CMK (cell line): ENCODE measurements at regions not wholly inside any gene's neighbourhood (a gene's known extent, or its start where the extent isn't known, plus 50 kb on each side); places are given as distances from the start of the nearest gene placed in this dataset.

Experiments
- DNase-seq: peaks from one replicate; pipeline ENCODE4 v3.0.0-alpha.2; 2010; ENCODE audit warnings: low read depth

DNA sequence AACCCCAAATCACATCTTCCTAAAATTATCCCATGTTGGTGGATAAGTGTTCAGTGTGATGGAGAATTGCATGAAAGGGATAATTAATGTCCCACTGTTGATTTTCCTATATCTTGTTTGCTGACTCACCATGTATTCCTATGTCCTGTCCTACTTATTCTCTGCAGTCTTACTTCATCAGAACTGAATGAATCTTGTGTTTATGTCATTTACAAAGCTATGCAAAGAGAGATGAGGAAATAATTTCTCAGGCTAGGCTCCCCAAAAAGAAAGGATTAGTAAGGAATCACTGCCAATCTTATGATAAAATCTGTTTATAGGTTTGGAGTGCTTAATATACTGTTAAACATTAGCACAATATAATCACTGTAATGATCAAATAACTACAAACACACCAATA lies 360.8 kb downstream of the CRPPA start:
- no peak for DNase-seq

DNA sequence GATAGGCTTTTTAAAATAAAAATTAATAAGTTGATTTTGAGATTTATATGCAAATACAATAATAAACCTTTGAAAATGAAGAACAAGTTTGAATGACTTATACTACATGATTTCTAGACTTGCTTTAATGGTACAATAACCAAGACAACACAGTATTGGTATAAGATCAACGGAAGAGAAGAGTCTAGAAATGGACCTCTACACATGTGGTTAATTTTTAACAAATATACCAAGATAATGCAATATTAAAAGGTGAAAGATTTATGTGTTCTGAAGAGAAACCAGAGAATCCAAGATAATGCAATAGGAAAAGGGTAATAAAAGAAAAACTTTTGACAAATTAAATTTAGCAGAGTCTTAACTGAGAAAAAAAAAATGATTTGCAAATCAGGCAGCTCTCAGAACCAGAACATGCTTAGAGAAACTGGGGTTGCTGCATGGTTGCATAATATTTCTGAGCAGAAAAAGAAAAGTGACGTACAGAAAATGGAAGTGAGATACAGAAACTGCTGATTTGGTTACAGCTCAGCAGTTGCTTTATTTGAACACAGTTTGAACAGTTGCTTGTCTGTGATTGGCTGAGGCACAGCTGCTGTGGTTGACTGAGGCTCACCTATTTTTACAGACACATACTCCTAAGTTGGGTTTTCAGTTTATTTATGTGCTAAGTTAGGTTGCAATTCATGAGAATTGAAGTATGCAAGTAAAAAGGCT lies 365.9 kb downstream of the CRPPA start:
- DNase-seq = no peak

DNA sequence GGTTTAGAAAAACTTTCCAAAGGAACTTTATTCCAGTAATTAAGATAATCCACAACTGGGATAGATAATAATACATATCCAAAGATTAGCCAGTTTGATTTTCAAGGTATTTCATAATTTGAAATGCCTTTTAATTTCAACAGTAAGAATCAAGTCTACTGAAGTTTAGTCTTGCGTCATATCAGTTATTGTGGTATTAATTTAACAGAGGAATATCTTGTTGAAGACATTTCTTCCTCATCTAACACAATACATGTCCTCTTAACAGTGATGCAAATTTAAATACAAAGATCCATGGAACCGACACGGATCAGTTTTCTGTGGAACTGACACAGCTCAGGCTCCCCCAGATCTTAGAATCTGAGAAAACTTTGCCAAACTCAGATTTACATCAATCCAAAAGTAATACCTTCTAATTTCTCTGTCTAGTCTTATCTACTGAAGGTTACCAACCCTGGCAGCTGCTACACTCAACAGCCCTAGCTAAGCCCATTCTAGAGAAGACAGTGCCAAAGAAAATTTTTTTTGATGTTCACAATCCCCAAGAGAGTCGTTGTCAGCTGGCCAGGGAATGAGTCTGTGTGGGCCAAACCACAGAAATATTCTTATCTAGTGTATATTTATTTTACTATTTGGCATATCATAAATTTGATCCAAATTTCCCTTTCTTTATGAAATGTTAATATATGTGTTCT lies 365.2 kb upstream of the MEOX2 start:
- no peak for DNase-seq

DNA sequence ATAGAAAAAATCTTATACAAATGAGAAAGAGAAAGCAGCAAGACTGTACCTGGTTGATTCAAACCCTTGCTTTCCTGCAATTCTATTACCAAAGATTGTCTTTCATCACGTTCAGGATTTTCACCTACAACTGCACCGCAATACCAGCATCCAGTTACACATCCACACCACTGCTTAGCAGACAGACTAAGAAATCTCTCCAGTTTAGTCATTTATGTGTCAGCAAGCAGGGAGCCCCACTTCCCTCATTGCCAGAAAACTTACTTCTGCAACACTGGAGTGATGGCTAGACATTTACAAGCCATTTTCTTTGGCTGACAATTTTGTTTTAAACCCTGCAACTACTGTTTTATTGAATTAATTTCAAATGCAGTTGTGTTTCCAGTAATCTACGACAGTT lies 359.6 kb upstream of the MEOX2 start:
- DNase-seq = no peak

DNA sequence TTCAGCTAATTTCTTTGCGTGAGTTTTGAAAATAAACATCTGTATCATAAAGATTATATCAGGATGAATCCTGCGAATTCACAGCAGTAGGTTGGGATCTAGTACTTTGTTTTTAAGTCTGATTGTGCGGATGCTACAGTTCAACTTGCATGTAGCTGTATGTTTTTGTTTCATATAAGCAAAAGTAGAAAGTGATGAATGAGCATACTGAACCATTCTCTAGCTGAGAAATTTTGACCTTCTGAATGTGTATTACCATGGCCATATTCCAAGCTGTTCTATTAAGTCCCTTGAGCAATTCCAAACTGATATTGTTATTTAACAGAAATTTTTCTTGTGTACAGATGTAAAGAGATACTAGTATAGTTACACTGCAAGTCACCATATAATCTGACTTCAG lies 358.8 kb upstream of the MEOX2 start:
- no peak for DNase-seq

DNA sequence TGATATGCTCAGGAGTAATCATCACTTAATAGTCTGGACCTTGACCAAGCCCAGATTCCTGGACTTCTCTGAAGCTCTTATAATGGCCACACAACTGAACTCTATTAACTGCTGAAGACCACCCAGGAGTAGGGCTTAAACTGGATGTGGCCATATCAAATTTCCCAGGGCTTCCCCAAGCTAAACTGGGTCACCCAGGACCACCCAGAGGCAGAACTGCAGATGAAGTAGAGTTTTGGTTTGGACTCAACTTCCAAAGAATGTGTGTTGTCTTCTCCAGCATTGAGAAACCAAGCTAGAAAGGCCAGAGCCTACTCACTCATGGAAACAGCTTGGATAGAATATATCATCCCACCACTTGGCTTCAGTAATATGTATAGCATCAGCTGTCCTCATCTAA lies 358.2 kb upstream of the MEOX2 start:
- DNase-seq = no peak

DNA sequence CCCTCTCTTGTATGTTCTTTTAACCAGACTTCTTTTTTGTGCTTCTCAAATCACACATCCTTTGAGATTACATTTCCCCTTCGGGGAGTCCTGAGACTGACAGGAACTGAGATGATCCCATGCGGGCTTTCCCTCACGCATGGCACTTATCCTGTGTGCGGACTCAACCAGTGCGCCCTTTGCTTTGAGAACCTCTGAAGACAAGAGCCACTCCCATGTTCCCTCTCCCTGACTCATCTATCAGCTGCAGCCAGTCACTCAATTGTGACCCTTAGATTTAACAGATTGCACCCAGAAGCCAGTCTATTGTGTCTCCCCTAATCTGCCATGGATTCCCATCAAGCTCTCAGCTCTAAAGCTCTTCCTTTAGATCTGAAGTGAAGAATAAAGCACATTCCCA lies 353.9 kb upstream of the MEOX2 start:
- DNase-seq = no peak

DNA sequence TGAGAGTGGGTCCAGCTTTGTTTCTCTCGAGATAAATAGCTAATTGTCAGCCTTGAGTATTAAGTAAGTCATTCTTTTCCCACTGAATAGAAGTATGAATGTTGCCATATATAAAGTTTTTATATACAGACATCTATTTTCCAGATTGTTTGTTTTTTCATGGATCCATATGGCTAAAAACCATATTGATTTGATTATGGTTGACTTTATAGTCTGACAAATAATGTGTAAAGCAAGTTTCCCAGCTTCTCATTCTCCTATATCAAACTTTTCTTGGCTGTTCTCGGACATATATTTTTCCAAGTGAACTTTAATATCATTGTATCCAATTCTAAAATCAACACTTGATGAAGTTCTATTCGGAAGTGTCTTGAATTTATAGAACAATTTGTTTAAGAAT lies 352.4 kb upstream of the MEOX2 start:
- DNase-seq = no peak

DNA sequence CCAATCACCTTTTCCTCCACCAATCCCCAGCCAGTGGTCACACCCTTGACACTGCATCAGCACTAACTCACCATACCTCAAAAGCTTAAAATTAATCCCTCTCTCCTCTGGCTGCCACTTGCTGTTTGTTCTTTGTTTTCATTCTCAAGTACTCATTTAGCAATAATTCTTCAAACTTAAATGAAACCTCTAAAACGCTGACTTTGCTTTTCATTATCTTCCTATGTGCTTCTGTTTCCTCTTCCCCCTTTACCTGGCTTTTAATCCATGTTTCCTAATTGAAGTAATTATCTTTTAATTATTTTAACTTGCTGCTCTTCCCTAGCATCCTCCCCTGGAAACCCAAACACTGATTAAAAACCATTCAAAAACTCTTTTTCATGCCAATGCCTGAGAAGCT lies 348.9 kb upstream of the MEOX2 start:
- no peak for DNase-seq

DNA sequence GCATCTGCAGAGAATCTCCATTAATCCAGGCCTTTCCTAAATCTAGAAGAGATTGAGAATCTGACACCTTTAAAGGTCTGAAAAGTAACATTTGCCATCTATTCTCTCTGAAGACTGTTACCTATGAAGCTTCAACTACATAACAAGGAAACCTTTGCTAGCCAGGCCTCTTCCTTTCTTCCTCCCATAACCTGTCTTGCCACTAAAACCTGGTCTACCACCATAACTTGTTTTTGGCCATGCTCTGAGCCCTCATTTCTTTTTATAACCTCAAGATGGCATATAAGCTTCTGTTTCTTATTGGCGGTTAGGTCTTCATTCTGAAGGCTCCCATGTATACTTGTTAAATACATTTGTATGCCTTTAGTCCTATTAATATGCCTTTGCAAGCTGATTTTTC lies 348.4 kb upstream of the MEOX2 start:
- no peak for DNase-seq

DNA sequence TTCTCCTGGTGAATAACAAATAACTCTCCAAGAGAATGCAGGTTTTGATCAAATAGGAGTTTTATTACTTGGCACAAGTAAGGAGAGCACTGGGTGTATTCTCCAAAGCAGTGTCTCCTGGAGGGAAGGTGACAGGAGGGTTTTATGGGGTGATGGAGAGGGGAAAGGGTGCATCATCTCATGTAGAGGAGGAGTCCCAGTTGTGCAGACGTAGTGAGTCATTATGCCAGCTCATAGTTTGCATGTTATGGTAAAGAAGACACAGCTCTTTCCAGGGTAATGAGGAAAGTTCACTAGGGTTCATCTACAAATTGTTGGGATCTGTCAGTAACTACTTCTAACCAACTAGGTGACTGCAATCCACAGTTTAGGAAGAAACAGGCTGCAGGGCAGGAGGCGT lies 347.9 kb upstream of the MEOX2 start:
- no peak for DNase-seq

DNA sequence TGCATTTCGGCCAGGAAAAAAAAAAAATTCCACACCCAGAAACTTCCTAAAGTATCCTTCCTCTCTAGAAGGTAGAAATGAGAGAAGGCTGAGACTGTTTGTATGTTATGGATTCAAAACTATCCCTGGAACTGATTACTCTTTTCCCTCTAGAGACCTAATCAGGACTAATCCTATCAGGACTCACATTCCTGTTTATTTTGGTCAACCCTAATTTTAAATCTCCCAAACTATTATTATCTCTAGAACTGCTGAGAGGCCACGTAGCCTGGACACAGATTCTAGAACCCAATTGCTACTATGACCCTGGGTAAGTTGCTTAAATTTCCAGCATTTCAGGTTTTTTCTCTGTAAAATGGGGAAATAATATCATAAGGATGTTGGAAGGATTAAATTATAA lies 346.8 kb upstream of the MEOX2 start:
- DNase-seq = no peak

DNA sequence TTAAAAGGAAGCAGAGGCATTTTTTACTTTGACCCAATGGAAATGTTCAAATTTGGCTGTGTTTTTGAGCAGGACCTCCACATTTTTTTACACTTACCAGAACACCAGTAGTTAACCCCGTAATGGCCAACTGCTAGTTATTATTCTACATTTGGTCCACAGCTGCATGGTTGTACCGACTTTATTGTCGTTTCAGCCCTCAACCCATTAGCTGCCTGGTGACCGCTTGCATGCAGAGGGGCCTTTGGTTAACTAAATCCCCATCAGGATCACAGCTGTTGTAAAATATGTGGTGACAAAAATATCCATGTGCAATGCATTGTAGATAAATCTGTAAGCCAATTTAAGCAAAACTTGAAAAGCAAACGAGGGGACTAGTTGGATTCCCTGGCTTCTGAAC lies 342.2 kb upstream of the MEOX2 start:
- DNase-seq = no peak

DNA sequence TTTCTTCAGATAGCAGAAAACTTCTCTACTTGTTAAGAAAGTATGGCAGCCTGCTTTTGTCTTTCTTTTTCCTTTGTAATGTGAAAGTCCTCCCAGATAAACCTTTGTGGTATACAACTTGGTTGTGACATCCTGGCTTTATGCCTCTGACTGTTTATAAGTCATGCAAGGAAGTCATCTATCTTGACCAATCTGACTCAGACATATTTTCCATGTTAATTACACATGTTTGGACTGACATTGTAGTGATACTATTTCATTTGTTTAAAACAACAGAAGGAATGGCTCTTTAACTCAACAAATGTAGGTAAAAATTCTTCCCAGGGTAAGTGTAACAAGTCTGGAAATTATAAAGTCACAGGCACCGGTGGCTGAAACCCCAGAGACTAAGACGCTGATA lies 341.6 kb upstream of the MEOX2 start:
- no peak for DNase-seq

DNA sequence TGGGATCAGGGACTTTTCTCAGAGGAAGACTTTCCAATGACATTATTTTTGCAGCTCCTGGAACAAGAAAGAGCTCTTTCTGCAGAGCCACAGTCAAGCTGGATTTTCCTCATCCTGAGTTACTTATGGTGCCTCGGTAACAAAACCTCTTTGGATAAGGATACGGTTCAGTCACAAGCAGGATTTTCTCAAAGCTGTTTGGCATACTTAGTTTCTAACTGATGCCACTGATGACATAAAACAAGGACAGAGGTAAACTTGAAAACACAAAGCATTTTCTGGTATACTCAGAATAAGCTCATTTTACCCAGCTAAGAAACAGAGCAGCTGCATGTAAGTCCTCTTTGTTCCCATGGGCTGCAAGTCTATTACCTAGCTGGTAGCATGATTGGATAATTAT lies 340.9 kb upstream of the MEOX2 start:
- no peak for DNase-seq

DNA sequence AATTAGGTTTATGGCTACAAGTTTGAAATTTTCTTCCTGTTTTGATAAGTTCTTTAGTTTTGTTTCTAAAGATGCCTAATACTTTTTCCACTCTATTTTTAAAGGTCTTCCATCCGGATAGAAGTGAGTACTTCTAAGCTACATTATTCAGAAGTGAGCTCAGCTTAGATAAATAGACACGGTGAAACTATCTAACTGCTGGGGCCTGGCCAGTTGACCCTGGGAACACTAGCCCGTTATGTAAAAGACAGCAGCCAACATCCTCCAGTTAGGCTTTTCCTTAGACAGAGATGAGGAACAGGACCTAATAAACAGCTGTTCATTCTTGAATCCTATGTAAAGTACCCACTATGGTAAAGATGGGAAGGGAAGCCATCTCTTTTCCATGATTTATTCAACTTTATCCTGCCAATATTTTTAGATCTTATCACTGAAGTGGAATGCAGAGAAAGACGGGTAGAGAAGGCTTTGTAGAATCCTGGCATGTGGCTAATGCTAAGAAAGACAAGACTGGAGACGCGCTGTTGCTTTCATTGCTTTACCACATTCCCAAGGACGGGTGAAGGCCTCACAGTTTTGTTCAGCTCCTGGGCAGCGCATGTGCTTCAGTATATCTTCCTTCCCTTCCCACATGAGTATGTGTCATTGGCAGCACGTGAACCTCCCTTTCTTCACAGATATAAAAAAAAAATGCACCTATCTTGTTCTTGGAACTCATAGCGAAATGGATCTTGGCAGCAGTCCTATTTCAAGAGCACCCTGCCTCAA lies 340.0 kb upstream of the MEOX2 start:
- DNase-seq = no peak

DNA sequence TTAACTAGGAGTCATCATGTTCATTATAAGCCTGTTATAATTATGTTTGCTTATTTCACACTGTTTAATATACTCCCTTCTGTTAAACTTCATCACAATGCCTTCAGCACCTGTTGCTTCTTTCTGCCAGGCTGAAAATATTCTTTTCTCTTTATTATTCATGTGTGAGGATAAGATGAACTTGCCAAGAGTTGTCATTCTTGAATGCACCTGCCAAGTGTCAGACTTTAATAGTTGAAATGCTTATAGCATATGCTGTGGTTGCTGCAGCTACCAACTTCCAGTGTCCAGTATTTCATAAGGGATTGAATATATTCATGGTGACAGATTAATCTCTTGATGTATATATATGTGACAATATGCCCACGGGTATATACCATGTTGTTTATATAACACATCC lies 339.2 kb upstream of the MEOX2 start:
- no peak for DNase-seq

DNA sequence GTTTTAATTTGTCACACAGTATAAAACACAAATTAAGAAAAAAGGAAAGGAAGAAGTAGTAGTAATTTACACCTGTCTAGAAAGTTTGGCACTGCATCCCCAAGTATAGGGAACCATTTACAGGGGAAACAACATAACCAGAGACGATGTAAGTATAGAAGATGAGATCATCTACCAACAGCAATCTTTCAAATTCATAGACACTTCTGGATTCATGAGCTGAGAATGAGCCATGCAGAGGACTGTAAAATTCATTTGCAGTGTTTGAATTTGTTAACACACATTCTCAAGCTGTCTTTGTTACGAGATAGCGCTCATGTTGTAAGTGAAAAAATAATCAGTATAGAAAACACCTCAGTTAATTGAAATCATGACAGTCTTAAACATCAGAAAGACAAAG lies 337.0 kb upstream of the MEOX2 start:
- DNase-seq = no peak

DNA sequence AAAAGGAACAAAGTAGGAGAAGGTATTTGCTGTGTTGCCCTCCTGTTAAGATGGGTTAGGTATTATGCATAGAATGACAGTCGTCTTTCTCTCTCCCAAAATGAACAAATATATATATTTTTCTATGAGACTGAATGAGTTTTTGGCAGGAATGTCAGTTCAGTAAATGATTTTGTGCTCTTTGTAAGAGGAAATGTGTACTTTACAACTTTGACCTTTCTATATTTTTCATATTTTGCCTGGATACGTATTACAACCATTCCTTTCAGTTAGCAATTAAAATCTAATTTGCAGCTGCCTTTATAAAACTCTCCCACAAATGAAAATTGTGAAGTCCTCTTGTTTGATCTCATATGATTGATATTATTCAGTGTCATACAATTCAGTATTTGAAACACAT lies 336.6 kb upstream of the MEOX2 start:
- DNase-seq = no peak

DNA sequence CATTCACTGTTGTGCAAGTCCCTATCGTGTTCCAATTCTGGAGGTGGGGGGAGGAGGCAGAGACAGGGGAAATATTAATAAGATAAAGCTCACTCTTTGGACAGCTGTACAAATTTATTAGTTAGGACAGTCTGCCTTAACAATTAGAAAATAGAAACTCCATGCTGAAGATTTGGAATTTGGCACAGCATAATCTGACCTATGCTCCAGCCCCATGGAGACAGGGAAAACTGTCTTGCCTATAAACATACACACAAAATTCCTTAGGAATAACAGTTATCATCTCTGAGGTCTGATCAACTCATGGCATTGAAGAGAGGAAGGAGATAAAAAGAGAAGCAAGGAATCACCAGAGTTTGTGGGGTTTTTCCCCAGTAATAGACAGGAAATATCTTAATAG lies 335.4 kb upstream of the MEOX2 start:
- no peak for DNase-seq

DNA sequence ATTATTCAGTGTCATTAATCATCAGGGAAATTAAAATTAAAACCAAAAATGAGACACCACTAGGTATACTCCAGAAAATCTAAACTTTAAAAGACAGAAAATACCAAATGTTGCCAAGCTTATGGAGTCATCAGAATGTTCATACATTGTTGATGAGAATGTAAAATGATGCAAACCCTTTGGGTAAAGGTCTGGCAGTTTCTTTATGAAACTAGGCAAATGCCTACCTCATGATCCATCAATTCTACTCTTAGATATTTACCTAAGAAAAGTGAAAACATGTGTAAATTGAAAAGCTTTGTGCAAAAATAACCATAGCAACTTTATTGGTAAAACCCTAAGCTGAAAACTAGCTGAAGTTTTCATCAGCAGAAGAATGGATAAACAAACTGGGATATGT lies 329.5 kb upstream of the MEOX2 start:
- no peak for DNase-seq

DNA sequence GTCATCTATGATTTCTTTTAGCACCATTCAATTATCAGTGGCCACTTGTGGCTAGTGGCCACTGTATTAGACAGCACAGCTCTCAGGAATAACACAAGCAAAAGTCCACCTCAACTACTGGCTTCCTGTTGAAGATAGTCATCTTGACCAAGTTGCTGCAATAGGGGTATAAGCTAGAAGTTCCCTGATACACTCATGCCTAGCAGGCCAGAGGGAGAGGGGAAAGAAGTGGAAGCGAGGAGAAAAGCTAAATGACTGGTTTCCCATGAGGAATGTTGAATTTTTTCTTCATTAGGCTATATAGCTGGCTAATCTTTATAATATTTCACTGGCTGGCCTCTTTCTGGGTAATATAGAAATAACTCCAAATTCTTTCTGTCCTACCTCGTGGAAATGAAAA lies 327.5 kb upstream of the MEOX2 start:
- DNase-seq = no peak

DNA sequence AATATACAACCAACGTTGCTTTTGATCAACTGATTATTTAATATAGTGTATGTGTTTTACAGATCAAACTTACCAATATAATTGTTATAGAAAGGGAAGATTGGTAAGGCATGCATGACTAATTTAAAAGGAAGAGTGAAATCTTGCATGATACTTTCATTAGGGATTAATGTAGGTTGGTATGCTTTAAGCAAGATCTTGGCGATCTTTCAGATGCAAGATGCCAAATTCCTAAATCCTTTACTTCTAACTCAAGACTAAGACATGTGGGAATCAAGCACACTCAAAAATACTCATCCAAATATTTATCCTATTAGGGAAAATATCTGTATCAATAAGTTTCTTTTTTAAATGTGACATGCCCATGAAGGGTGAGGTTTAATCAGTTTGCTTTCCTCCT lies 321.4 kb upstream of the MEOX2 start:
- no peak for DNase-seq

DNA sequence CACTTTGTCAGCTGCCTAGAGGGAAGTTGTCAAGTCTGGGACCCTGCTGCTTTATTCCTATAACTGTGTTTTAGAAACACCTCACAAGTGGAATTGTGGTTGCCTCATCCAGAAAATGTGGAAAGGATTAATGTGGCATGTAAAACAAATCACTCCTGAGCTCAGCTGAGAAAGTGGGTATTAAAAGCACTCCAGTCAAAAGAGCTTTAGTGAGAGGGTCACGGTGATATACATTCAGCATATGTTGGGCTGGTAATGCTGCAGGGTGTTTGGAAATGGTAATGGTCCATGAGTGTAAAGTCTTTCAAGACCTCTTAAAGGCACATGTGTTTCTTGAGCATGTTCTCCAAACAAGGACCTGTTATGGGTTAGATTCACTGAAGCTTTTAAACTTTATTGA lies 318.2 kb upstream of the MEOX2 start:
- no peak for DNase-seq
